ENCODE measurements at regions not wholly inside any gene's neighbourhood (a gene's known extent, or its start where the extent isn't known, plus 50 kb on each side); places are given as distances from the start of the nearest gene placed in this dataset.
"Not testable (repeated sequence)": the region's sequence is repeated elsewhere in the genome, so short reads cannot be mapped to it uniquely, and the experiment has no call there.

GRCh38 chr4:91840359-91840758 is 463.4 kb upstream of the GRID2 start:
- FAIRE-seq: no peak

GRCh38 chr4:91846233-91846632 is 457.5 kb upstream of the GRID2 start:
- no peak for FAIRE-seq

GRCh38 chr4:91851456-91851855 is 452.3 kb upstream of the GRID2 start:
- no peak for FAIRE-seq

GRCh38 chr4:91887926-91888325 is 415.8 kb upstream of the GRID2 start:
- no peak for FAIRE-seq

GRCh38 chr4:91891217-91891616 is 412.5 kb upstream of the GRID2 start:
- FAIRE-seq: not testable (repeated sequence)

- FAIRE-seq: no peak
Observed at GRCh38 chr4:91894006-91894405, 409.8 kb upstream of the GRID2 start.

GRCh38 chr4:91904556-91904955 is 399.2 kb upstream of the GRID2 start:
- no peak for FAIRE-seq

GRCh38 chr4:91909963-91910362 is 393.8 kb upstream of the GRID2 start:
- FAIRE-seq: no peak

- FAIRE-seq: no peak
Observed at GRCh38 chr4:91914176-91914804, 389.5 kb upstream of the GRID2 start.

GRCh38 chr4:91916219-91916618 is 387.5 kb upstream of the GRID2 start:
- FAIRE-seq: no peak

- no peak for FAIRE-seq
Observed at GRCh38 chr4:91924625-91925024, 379.1 kb upstream of the GRID2 start.

GRCh38 chr4:91935217-91935616 is 368.5 kb upstream of the GRID2 start:
- no peak for FAIRE-seq

- FAIRE-seq: no peak
Observed at GRCh38 chr4:91936311-91936710, 367.5 kb upstream of the GRID2 start.

- FAIRE-seq: no peak
Observed at GRCh38 chr4:91957963-91958362, 345.8 kb upstream of the GRID2 start.

- no peak for FAIRE-seq
Observed at GRCh38 chr4:91958596-91958995, 345.2 kb upstream of the GRID2 start.

- no peak for FAIRE-seq
Observed at GRCh38 chr4:91961504-91961903, 342.3 kb upstream of the GRID2 start.

- FAIRE-seq: no peak
Observed at GRCh38 chr4:91963486-91963885, 340.3 kb upstream of the GRID2 start.

- no peak for FAIRE-seq
Observed at GRCh38 chr4:91965166-91965565, 338.6 kb upstream of the GRID2 start.

GRCh38 chr4:91973479-91974153 is 330.1 kb upstream of the GRID2 start:
- no peak for FAIRE-seq

- no peak for FAIRE-seq
Observed at GRCh38 chr4:91984466-91984865, 319.3 kb upstream of the GRID2 start.

- FAIRE-seq: no peak
Observed at GRCh38 chr4:91989914-91990313, 313.9 kb upstream of the GRID2 start.

- FAIRE-seq: no peak
Observed at GRCh38 chr4:91990726-91991125, 313.0 kb upstream of the GRID2 start.

GRCh38 chr4:91997045-91997444 is 306.7 kb upstream of the GRID2 start:
- no peak for FAIRE-seq

- no peak for FAIRE-seq
Observed at GRCh38 chr4:92012899-92013867, 290.6 kb upstream of the GRID2 start.
